Stimulated activated CD8-positive, alpha-beta memory T cell treated with anti-CD3 and anti-CD28 coated beads, Interleukin-4, amount 100 ng/mL, for 24 hours (primary cell): ENCODE measurements at regions not wholly inside any gene's neighbourhood (a gene's known extent, or its start where the extent isn't known, plus 50 kb on each side); places are given as distances from the start of the nearest gene placed in this dataset.

Experiments
- DNase-seq: peaks from one replicate; pipeline ENCODE4 v3.0.0-alpha.2; 2020; ENCODE audit warnings: low read depth

GRCh38 chr2:44879269-44880124, 62.0 kb upstream of the SIX3 start:
- no peak for DNase-seq

DNA sequence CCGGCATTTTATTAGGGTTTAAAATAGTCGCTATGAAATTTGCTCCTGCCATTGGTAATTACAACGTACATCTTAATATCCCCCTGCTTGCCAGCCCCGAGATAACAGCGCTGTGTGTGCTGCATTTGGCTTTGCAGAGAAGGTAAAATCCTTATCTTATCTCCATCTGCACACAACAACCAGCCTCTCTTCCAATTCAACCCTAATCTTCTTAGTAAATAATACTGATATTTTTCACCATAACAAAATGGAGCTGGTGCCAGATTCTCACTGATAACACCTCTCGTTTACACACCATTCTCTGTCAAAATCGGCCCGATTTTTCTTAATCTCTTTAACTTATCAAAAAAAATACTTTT, 61.4 kb upstream of the SIX3 start:
- DNase-seq = no peak

DNA sequence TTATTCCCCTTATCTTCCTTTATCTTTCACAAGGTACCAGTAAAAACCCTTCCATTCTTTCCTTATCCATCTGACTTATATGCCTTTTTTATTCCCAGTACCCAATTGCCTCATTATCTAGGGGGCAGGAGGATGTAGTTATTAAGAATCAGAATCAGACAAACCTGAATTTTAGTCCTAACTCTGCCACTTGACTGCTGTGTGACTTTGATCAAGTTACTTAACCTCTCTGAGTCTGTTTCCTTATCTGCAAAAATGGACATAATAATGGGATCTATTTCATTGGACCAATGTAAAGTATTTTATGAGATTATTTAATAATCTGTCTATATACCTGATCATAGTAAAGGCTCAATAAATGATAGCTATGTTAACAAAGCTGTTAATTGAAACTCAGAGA, 59.6 kb upstream of the SIX3 start:
- no peak for DNase-seq

DNA sequence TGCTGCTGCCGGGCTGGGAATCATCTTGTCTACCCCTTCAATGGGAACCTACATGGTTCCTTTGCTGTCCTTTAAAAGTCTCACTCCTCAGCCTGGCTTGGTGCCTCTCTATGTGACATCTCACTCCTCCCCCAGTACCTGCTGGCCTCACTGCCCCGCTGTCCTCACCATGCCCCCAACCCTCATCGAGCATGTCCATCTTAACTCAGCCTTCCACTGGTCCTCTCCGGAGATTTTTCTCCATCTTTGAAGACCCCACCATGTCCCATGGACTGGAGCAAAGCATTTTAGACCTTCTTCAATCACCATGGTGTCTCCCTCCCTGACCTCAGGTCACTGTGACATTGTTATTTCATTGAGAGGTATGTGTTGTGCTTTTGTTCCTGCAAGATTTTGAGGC, 58.1 kb upstream of the SIX3 start:
- DNase-seq = no peak

GRCh38 chr2:44884231-44884630, 57.3 kb upstream of the SIX3 start:
- DNase-seq = no peak

GRCh38 chr2:44884677-44885076, 56.8 kb upstream of the SIX3 start:
- DNase-seq = no peak

DNA sequence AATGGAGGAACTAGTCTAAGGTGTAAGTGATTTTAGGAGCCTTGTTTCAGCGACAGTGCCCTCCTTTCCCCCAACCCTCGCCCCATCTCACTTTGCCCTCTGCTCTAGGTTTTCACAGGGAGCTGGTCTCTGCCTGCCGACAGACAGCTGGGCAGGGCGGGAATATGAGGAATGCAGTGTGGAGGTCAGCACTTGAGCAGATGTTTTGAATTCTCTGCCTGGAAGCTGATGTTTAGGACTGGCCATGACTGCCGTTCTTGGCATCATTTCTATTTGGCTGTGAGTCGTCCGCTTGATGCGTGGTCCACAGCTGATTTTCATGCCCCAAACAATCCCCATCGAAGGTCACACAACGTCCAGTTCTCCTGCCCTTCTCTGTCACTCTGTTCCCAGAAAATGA, 55.1 kb upstream of the SIX3 start:
- no peak for DNase-seq

DNA sequence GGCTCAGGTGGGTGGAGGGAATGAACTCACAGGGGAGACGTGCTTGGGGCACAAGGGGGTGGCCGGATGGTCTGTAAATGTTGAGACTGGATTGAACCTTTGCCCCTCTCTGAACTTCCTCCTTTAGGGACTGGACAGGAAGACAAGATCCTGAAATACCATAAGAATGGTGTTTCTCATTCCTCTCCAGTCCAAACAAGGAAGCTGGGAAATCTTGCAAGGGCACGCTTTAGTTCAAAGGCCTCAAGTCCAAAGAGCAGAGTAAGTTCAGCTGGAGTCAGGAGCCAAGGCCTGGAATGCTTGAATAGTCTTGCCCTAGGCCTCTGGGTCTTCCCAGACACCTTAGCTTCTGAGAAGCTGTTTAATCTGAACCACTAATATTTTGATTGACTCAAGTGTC, 52.4 kb upstream of the SIX3 start:
- DNase-seq = no peak
